ENCODE measurements at regions not wholly inside any gene's neighbourhood (a gene's known extent, or its start where the extent isn't known, plus 50 kb on each side); places are given as distances from the start of the nearest gene placed in this dataset.

DNA sequence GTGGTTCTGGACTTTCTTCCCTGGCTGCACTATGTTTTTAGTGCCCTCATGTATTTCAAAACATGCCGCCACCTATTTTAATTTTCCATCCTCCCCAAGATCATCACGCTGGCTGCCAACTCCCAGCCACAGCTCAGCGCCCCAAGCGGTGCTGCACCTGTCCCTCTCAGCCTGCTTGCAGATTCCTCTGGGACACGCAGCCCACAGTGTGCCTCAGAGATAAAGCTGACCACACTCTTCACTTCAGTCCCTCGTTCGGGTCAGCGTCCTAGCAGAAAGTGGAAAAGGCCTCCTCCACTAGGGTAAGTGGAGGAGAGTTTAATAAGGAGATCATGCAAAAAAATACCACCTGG lies 56.2 kb upstream of the CKS2 start:
- H2BK5ac ChIP-seq (ENCODE audit: insufficient read length, low read length): no peak overlapping the region
- H3K27me3 ChIP-seq (ENCODE audit: insufficient read depth, low read length): no peaks in the 10 kb centered on the region
- no peaks in the 10 kb centered on the region for H4K20me1 ChIP-seq (ENCODE audit: control insufficient read depth, insufficient read depth, insufficient read length)
- no peak overlapping the region for H3K14ac ChIP-seq (ENCODE audit: insufficient read depth, low read length)
- H3K27ac Mint-ChIP-seq: no peak overlapping the region
- H3K4me2 ChIP-seq (ENCODE audit: insufficient read depth, insufficient read length, low read length): no peak overlapping the region
- H4K5ac ChIP-seq (ENCODE audit: insufficient read length, low read depth, low read length): no peak overlapping the region
- H3K56ac ChIP-seq (ENCODE audit: insufficient read length, low read depth, low read length): no peak overlapping the region
- no peak overlapping the region for H3K18ac ChIP-seq (ENCODE audit: insufficient read length, low read depth, low read length)
- H3K23me2 ChIP-seq (ENCODE audit: insufficient read length, low read depth, low read length, poor library complexity, severe bottlenecking): no peaks in the 10 kb centered on the region
- H3K27ac ChIP-seq (ENCODE audit: insufficient read length, low read depth, low read length): no peak overlapping the region
- WGBS (ENCODE audit: extremely low coverage, insufficient read length, low lambda C conversion rate): no CpG with 5 or more reads among the region's 8 CpGs
- no peaks in the 10 kb centered on the region for H3K9me3 ChIP-seq (ENCODE audit: control insufficient read depth, low read depth, low read length)
- no peak overlapping the region for H2AFZ ChIP-seq (ENCODE audit: low read length)
- TF ChIP-seq, protein P1, sequence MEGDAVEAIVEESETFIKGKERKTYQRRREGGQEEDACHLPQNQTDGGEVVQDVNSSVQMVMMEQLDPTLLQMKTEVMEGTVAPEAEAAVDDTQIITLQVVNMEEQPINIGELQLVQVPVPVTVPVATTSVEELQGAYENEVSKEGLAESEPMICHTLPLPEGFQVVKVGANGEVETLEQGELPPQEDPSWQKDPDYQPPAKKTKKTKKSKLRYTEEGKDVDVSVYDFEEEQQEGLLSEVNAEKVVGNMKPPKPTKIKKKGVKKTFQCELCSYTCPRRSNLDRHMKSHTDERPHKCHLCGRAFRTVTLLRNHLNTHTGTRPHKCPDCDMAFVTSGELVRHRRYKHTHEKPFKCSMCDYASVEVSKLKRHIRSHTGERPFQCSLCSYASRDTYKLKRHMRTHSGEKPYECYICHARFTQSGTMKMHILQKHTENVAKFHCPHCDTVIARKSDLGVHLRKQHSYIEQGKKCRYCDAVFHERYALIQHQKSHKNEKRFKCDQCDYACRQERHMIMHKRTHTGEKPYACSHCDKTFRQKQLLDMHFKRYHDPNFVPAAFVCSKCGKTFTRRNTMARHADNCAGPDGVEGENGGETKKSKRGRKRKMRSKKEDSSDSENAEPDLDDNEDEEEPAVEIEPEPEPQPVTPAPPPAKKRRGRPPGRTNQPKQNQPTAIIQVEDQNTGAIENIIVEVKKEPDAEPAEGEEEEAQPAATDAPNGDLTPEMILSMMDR (conservative IDR thresholded peaks at IDR 0.05): no peak
- H3K27me3 Mint-ChIP-seq (ENCODE audit: low read depth): no peaks in the 10 kb centered on the region
- no peak overlapping the region for H2BK15ac ChIP-seq (ENCODE audit: low read depth, low read length)
- peaks cover 0 to 2% (median 0%) of the 10 kb centered on the region in 3 experiments; a peak in 1 of 7 replicates for H3K36me3 Mint-ChIP-seq (ENCODE audit: insufficient read depth in 1 of 3, low read depth in 3 of 3)
- no peak overlapping the region for H3K4ac ChIP-seq (ENCODE audit: low read depth, low read length)
- no peak overlapping the region for H2BK20ac ChIP-seq (ENCODE audit: low read depth, low read length, poor library complexity, severe bottlenecking)
- H3K9me3 Mint-ChIP-seq: peaks cover 2 to 3% of the 10 kb centered on the region in 2 experiments; a peak in 3 of 5 replicates
- H2BK12ac ChIP-seq (ENCODE audit: insufficient read length, low read depth, low read length): no peak overlapping the region
- no peaks in the 10 kb centered on the region for H3K4me1 ChIP-seq (ENCODE audit: insufficient read depth, low read length)
- no peaks in the 10 kb centered on the region for H3K79me2 ChIP-seq (ENCODE audit: insufficient read depth, low read length)
- H3K4me1 Mint-ChIP-seq: no peaks in the 10 kb centered on the region
- DNase-seq: no peak
- no peak overlapping the region for H3T11ph ChIP-seq (ENCODE audit: low read length)
- peak overlapping the region; percentile 30 for H4K8ac ChIP-seq (replicated peaks; ENCODE audit: insufficient read length, low read depth, low read length)
- no peak overlapping the region for H2AK5ac ChIP-seq (ENCODE audit: insufficient read length, low read length)
- H2BK120ac ChIP-seq (ENCODE audit: low read depth, low read length, poor library complexity, severe bottlenecking): no peak overlapping the region
- H4K91ac ChIP-seq (ENCODE audit: insufficient read length, low read depth, low read length): no peak overlapping the region
- H3K23ac ChIP-seq (ENCODE audit: insufficient read length, low read depth, low read length): no peak overlapping the region
- H3K9ac ChIP-seq (ENCODE audit: extremely low read depth, insufficient read length, low read length): no peak overlapping the region
- no peaks in the 10 kb centered on the region for H3K79me1 ChIP-seq (ENCODE audit: insufficient read depth, low read depth, low read length, poor library complexity, severe bottlenecking)
- H3K4me3 Mint-ChIP-seq: no peak overlapping the region
